ENCODE measurements at regions not wholly inside any gene's neighbourhood (a gene's known extent, or its start where the extent isn't known, plus 50 kb on each side); places are given as distances from the start of the nearest gene placed in this dataset.

GRCh38 chr10:26939290-26939961, 78.7 kb upstream of the ABI1 start:
- TF ChIP-seq CTCF (IDR thresholded peaks at IDR 0.05) (no peak), POLR2A (IDR thresholded peaks at IDR 0.05) (no peak)
